ENCODE measurements at regions not wholly inside any gene's neighbourhood (a gene's known extent, or its start where the extent isn't known, plus 50 kb on each side); places are given as distances from the start of the nearest gene placed in this dataset.

GRCh38 chr18:30057398-30057797 lies 985.1 kb downstream of the DSC3 start:
- DNase-seq (ENCODE audit: low spot score) = no peak

DNA sequence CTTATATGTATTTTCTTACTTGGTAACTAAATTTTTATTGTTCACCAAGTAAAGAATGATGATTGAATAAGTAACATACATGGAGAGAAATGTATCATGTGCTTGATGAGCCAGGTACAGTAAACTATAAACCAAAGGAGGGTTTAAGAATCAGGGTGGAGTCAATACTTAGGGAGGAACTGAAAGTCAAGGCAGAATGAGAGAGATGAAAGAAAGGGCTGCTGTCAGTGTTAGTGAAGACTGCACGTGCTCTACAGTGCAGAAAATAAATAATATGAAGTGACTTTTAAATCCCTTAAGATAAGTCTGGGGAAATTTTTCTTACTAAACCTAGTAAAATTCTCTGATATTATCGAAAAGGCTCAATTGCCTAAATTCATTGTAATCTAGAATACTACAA lies 986.0 kb downstream of the DSC3 start:
- DNase-seq (ENCODE audit: low spot score) = no peak

GRCh38 chr18:30044496-30044895 lies 998.0 kb downstream of the DSC3 start:
- no peak for DNase-seq (ENCODE audit: low spot score)

DNA sequence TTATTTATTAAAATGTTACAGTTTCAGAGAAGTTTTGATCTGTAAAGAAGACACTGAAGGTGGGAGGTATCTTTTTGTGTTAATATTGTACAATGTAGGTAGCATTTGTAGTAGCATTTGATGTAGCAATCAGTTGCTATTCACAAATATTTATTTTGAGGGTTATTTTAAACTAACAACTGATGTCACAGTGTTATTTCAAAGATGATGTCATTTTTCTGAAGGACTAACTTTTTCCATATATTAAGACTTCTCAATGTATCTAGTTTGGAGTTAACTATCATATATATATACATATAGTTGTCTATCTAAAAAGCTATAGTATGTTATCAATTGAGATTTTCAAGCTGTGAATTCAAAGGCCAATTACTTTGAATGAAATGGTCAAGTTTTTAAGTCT lies 1003.3 kb downstream of the DSC3 start:
- DNase-seq (ENCODE audit: low spot score) = no peak

GRCh38 chr18:30034818-30035217 lies 1007.7 kb downstream of the DSC3 start:
- no peak for DNase-seq (ENCODE audit: low spot score)

- DNase-seq (ENCODE audit: low spot score) = no peak
These were observed 1026.4 kb downstream of the DSC3 start for GRCh38 chr18:30016179-30016578.

DNA sequence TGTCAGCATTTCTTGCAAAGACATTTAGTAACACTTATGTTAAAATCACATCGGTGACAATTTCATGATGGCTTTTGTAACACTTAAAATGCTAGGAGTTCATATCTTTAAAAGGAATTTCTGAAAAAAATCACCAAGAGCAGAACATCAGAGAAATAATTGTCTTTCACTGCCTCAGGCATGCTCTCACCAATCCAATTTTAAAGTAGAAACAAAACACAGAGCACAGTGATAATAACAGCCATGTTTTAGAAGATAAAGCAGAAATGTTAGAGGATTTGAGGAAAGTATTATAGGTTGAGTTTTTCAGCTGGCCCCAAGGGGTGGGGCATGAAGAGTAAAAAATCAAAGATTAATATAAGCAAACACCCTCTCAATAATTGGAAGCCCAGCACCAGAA lies 1037.6 kb downstream of the DSC3 start:
- DNase-seq (ENCODE audit: low spot score) = no peak

GRCh38 chr18:29982218-29982617 lies 1060.3 kb downstream of the DSC3 start:
- no peak for DNase-seq (ENCODE audit: low spot score)

GRCh38 chr18:29979881-29980280 lies 1062.7 kb downstream of the DSC3 start:
- DNase-seq (ENCODE audit: low spot score) = no peak

- DNase-seq (ENCODE audit: low spot score) = no peak
These were observed 1072.7 kb downstream of the DSC3 start for GRCh38 chr18:29969876-29970275.

DNA sequence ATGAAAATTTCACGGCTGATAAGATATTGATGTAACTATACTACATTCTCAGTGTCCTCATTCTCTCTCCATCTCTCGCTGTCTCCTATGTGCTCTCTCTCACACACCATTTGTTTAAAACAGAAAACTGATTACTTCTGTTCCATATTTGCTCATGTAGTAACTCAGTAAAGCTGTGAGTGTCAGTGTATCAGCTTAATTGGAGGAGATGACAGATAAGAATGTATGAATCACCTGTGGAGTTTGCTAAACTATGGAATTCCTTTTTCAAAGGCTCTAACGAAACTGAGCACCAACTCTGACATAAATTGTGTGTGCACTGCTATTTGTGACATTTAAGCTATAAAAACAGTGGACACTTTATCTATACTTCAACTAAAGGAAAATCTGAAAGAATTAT lies 1080.0 kb downstream of the DSC3 start:
- DNase-seq (ENCODE audit: low spot score) = no peak

DNA sequence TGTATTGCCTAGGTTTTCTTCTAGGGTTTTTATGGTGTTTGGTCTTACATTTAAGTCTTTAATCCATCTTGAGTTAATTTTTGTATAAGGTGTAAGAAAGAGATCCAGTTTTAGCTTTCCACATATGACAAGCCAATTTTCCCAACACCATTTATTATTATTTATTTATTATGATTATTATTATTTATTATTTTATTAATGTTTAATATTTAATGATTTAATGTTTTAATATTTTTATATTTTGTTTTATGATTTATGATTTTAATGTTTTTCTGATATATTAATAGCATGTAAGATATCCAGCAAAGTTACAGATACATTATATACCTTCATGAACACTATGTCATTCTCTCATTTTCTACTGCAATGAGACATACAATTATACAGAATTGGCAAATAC lies 1082.0 kb downstream of the DSC3 start:
- DNase-seq (ENCODE audit: low spot score) = no peak

- DNase-seq (ENCODE audit: low spot score) = no peak
These were observed 1112.3 kb downstream of the DSC3 start for GRCh38 chr18:29930231-29930630.

DNA sequence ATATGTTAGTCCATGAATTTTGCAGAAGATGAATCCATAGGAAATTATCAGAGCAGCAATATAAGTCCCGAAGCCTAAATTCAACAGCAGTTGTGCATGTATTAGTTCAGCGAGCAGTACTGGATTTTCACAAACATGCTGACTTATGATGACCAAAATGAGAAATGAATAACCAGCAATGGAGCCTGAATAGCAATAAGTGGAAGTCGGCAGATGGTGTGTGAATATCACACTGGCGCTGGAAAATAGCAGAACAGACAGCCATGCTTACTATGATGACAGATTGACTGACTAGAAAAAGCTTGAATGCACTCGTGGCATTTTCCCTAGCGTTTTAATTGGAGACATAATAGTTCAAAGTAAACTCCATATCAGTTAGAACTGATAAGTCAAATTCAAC lies 1114.5 kb downstream of the DSC3 start:
- DNase-seq (ENCODE audit: low spot score) = no peak

DNA sequence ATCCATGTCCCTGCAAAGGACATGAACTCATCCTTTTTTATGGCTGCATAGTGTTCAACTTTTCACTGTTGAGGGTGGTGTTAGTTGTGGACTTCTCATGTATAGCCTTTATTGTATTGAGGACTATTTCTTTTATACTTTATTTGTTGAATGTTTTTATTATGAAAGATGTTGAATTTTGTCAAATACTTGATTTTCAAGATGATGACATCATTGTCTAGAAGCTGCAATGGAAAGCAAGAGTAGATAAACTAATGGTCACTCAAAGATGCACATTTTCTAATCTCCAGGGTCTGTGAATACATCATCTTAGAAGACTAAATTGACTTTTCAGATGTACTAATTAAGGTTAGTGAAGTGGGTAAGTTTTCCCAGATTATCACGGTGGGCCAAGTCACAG lies 1117.0 kb downstream of the DSC3 start:
- no peak for DNase-seq (ENCODE audit: low spot score)

DNA sequence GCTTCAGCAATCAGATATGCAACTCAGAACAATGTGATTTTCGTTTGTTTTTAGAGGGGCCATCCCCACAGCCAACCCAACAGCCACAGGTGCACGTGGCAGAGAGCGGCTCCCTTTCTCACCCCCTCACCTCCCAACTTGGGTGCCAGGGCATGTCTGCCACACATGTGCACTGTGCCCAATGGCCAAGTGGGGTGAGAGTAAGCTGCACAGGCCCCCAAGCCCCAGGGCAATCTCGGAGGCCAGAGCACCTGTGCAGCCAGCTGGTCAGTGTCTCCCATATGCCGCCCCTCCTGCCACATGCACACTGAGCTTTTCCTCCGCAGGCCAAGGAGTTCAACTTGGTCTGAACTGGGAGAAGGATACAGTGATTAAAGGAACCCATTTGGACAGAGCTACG lies 1130.2 kb downstream of the DSC3 start:
- DNase-seq (ENCODE audit: low spot score) = no peak

DNA sequence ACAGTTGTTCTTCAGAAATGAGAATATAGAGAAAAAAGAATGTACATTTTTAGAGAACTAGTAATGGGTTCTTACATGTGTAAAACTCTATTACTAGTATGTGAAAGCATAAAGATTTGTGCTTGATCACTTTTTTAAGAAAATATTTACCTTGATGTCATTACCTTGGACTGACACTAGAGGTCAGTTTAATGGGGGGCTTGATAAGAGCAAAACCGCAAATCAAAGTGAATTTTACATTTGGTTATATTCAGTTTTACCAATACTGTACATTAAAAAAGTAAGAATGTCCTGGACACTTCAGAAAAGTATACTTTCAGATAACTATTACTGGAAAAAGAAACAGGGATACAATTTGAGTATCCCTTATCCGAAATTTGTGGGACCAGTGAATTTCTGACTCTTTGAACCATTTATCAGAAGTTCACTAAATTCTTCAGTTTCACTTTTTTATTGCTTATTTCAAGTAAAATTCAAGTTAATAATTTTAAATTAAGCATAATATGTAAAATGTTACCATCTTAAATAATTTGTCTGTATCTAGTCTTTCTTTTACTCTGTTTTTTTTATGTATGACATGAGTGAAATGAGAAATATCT lies 1149.5 kb downstream of the DSC3 start:
- DNase-seq (ENCODE audit: low spot score) = peak; percentile 0

- DNase-seq (ENCODE audit: low spot score) = no peak
These were observed 1159.4 kb downstream of the DSC3 start for GRCh38 chr18:29883114-29883513.

DNA sequence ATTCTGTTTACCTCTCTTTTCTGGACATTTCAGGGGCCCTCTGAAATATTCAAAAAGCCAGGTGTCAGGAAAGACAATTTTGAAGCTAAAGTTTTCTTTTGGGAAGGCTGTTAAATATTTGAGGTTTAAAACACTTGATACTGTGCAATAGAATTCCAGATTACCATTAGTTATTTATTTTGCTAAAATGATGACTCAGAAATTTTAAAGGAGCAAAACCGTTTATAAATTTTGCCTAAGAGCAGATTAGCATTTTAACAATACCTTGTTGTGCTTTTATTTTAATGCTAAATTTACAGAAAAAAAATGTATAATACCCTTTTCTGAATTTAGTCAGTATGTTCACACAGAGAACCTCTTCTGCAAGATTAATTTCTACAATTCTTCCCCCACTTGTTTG lies 1159.9 kb downstream of the DSC3 start:
- DNase-seq (ENCODE audit: low spot score) = no peak

DNA sequence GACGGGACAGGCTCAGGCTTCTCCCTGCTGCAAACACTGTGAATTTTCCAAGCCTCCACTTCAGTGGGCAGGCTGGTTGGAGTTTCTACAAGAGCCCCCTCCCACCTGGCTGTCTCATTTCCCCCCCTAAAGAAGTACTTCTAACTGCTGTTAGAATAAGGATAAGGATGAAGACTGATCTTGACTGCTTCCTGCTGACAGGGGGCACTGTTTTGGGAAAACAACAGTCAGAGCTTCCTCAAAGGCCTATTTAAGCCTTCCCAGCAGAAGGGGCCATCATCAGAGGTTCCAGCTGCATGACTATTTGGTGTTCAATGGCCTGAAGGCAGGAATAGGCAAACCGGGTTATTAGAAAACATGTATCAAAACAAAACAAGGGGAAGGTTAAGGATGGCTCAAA lies 1162.8 kb downstream of the DSC3 start:
- no peak for DNase-seq (ENCODE audit: low spot score)

DNA sequence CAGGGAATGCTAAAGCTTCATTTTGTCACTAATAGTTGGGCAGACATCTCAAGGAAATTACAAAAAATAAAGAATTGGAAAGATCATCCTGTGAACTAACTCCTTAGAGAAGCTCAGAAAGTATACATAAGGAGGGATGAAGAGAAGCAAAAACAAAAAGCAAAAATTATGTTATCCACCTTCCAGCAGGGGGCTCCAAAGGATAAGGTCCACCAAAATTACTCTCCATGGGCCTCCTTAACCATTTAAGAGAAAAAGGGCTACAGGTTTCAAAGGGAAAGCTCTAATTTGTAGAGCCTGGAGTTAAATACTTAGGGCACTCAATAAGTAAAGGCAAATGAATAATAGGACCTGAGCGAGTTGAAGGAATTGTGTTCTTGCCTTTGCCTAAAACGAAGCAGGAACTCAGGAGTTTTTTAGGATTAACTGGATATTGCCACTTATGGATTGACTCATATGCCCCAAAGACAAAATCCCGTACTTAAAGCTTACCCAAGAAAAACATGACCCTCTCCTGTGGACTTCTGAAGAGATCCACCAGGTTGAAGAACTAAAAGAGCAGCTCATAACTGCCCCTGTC lies 1167.9 kb downstream of the DSC3 start:
- DNase-seq (ENCODE audit: low spot score) = peak; percentile 11

DNA sequence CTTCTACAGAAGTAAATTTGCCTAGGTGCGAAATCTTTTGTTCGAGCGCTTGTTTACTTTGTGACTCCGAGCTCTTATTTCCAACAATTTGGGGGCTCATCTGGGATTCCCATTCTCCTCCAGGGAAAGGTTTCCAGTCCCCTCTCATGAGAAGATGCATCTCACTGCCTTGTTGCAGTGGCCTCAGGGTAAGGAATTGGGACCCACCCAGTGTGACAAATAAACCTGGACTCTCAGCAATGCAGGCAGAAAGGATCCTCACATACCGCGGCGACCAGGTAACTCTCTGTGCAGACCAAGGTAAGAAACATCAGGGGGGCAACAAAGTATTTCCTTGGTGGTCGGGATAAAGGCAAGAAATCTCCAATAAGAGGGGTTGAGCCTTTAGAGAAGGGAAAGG lies 1169.3 kb downstream of the DSC3 start:
- no peak for DNase-seq (ENCODE audit: low spot score)

DNA sequence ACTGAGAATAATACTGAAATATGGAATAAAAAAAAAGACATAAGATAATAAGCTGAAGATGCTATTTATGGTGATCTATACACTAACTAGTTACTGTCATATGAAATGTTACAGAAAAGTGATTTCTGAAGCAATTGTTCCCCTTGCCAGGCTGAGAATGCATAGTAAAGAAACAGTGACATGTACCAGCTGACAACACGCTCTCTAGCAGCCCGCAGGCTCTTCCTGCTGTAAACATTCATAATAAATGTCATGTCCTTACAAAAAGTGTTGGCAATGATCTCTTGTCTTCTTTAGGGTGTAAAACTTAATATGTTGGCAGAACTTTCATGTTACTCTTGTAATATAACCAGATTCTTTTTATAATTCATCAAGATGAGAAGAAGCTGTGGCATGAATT lies 1171.3 kb downstream of the DSC3 start:
- DNase-seq (ENCODE audit: low spot score) = no peak

DNA sequence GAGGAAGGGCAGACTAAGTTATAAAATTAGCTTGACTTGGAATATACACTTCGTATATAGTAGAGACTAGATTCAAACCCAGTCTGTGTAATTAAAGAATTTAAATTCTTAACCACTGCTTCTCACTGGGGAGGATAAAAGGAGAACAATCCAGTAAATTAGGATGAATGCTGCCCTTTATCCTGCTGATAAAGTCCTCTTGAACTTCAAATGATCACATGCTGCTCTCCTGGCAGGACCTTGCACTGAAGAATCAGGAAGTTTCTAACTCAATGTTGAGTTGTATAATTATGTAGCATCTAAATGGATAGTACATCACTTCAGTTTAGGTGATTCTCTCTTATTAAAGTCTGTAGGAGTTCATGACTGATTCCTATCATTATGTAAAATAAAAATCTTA lies 1179.7 kb downstream of the DSC3 start:
- no peak for DNase-seq (ENCODE audit: low spot score)

DNA sequence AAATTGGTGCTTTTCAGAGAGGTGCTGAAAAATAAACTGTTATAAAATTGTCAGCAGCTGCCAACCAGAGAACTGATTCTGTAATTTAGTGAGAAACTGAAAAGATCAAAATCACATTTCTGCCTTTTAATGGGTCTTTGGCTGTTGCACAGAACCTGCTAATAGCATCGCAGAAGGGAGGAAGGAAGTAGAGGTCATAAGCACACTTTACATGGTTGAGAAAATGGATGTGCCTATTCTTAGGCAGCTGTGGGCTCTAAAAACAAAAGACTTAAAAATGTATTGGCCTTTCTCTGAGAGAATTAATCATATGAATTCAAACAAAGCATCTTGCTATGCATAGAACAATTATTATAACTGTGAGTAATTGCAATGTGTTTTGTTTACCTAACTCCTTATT lies 1186.9 kb downstream of the DSC3 start:
- DNase-seq (ENCODE audit: low spot score) = no peak
